Neuronal stem cell (in vitro differentiated cells): ENCODE measurements at regions not wholly inside any gene's neighbourhood (a gene's known extent, or its start where the extent isn't known, plus 50 kb on each side); places are given as distances from the start of the nearest gene placed in this dataset.
"Not testable (repeated sequence)": the region's sequence is repeated elsewhere in the genome, so short reads cannot be mapped to it uniquely, and the experiment has no call there.

Source experiments
- DNase-seq: peaks from one replicate; pipeline ENCODE4 v3.0.0-alpha.2; 2013; ENCODE audit warnings: low spot score
- H2AFZ ChIP-seq: one replicate; pipeline ENCODE4 v1.6.1; 2013; ENCODE audit warnings: mild to moderate bottlenecking, low read length, inconsistent platforms
- H2AK5ac ChIP-seq: 2 replicates; pipeline ENCODE4 v1.6.1; 2013; ENCODE audit warnings: low read depth, mild to moderate bottlenecking, inconsistent platforms, low read length, moderate library complexity, mixed read lengths
- H2BK120ac ChIP-seq: 2 replicates; pipeline ENCODE4 v1.6.1; 2013; ENCODE audit warnings: low read depth, mild to moderate bottlenecking, inconsistent platforms, low read length, moderate library complexity, mixed read lengths
- H2BK12ac ChIP-seq: one replicate; pipeline ENCODE4 v1.6.1; 2013; ENCODE audit warnings: low read length, inconsistent platforms
- H2BK15ac ChIP-seq: 2 replicates; pipeline ENCODE4 v1.6.1; 2013; ENCODE audit warnings: mild to moderate bottlenecking, low read length, inconsistent platforms, mixed read lengths
- H2BK5ac ChIP-seq: one replicate; pipeline ENCODE4 v1.6.1; 2013; ENCODE audit warnings: inconsistent platforms, mild to moderate bottlenecking, low read length, moderate library complexity
- H3K14ac ChIP-seq: one replicate; pipeline ENCODE4 v1.6.1; 2013; ENCODE audit warnings: low read length, inconsistent platforms
- H3K18ac ChIP-seq: 2 replicates; pipeline ENCODE4 v1.6.1; 2013; ENCODE audit warnings: low read length, inconsistent platforms
- H3K23ac ChIP-seq: 2 replicates; pipeline ENCODE4 v1.6.1; 2013; ENCODE audit warnings: low read depth, mild to moderate bottlenecking, mixed read lengths, low read length, inconsistent platforms; ENCODE audit not compliant: poor library complexity
- H3K27ac ChIP-seq: replicated peaks from 3 replicates; pipeline ENCODE4 v1.5.1; 2013; ENCODE audit warnings: low read length, inconsistent platforms
- H3K27me3 ChIP-seq, 3 experiments: 2 replicates each; pipeline ENCODE4 v1.6.1; 2013; ENCODE audit warnings: low read length in 3 of 3, mild to moderate bottlenecking in 2 of 3, inconsistent platforms in 1 of 3, low read depth in 1 of 3, mixed read lengths in 1 of 3, moderate library complexity in 1 of 3; ENCODE audit not compliant: control insufficient read depth in 3 of 3, insufficient read depth in 3 of 3
- H3K36me3 ChIP-seq, 2 donors: replicated peaks in 1 of 2; 2 replicates each; pipeline ENCODE4 v1.6.1; 2013; ENCODE audit warnings: low read length in 2 of 2; ENCODE audit not compliant: control insufficient read depth in 2 of 2, insufficient read depth in 2 of 2
- H3K4ac ChIP-seq: 2 replicates; pipeline ENCODE4 v1.6.1; 2013; ENCODE audit warnings: inconsistent platforms, mild to moderate bottlenecking, low read length, moderate library complexity
- H3K4me1 ChIP-seq, 2 donors: 1 replicate in 1 of 2; 2 replicates in 1 of 2; pipeline ENCODE4 v1.6.1; 2013; ENCODE audit warnings: low read length in 2 of 2, low read depth in 1 of 2; ENCODE audit not compliant: control insufficient read depth in 2 of 2, insufficient read depth in 1 of 2
- H3K4me2 ChIP-seq: one replicate; pipeline ENCODE4 v1.6.1; 2013; ENCODE audit warnings: mild to moderate bottlenecking, low read length, inconsistent platforms; ENCODE audit not compliant: insufficient read depth, poor library complexity, severe bottlenecking
- H3K4me3 ChIP-seq, 2 donors: 2 replicates each; pipeline ENCODE4 v1.5.1; 2013; ENCODE audit warnings: low read length in 2 of 2, mild to moderate bottlenecking in 2 of 2, inconsistent platforms in 1 of 2, moderate library complexity in 1 of 2
- H3K79me1 ChIP-seq: one replicate; pipeline ENCODE4 v1.6.1; 2013; ENCODE audit warnings: low read depth, mild to moderate bottlenecking, inconsistent platforms, low read length, moderate library complexity
- H3K9ac ChIP-seq: one replicate; pipeline ENCODE4 v1.6.1; 2013; ENCODE audit warnings: mild to moderate bottlenecking, low read depth, low read length, inconsistent platforms; ENCODE audit not compliant: poor library complexity
- H3K9me3 ChIP-seq, 2 donors: replicated peaks in 1 of 2; 2 replicates each; pipeline versions ENCODE3 to v1.6.1; 2013; ENCODE audit warnings: low read length in 2 of 2, mild to moderate bottlenecking in 2 of 2, inconsistent platforms in 1 of 2, low read depth in 1 of 2, mixed read lengths in 1 of 2, moderate library complexity in 1 of 2; ENCODE audit not compliant: control insufficient read depth in 2 of 2, insufficient read depth in 1 of 2
- H4K8ac ChIP-seq: one replicate; pipeline ENCODE4 v1.6.1; 2013; ENCODE audit warnings: low read depth, mild to moderate bottlenecking, inconsistent platforms, low read length, moderate library complexity
- H4K91ac ChIP-seq: one replicate; pipeline ENCODE4 v1.6.1; 2013; ENCODE audit warnings: low read length, low read depth, mild to moderate bottlenecking, inconsistent platforms; ENCODE audit not compliant: poor library complexity
- WGBS, 2 donors: extraction: QIAGEN DNeasy Blood & Tissue Kit; methylation state at CpG; one replicate each; pipeline ENCODE4 v1.1.7; 2013; ENCODE audit warnings: missing lambda C conversion rate in 2 of 2, mixed read lengths in 1 of 2; ENCODE audit not compliant: insufficient read length in 2 of 2, insufficient replicate concordance in 1 of 2; ENCODE audit errors: extremely low coverage in 2 of 2; 5-methylcytosine and 5-hydroxymethylcytosine counted together

DNA sequence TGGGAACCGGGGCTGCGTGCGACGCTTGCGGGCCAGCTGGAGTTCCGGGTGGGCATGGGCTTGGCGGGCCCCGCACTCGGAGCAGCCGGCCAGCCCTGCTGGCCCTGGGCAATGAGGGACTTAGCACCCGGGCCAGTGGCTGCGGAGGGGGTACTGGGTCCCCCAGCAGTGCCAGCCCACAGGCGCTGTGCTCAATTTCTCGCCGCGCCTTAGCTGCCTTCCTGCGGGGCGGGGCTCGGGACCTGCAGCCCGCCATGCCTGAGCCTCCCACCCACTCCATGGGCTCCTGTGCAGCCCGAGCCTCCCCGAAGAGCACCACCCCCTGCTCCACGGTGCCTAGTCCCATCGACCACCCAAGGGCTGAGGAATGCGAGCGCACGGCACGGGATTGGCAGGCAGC lies 63.8 kb downstream of the PLXNA1 start:
- not testable (repeated sequence) for H3K23ac ChIP-seq, H3K27me3 ChIP-seq, H3K14ac ChIP-seq, H2AK5ac ChIP-seq, H3K9ac ChIP-seq, DNase-seq, H2BK15ac ChIP-seq, H3K18ac ChIP-seq, H2AFZ ChIP-seq, H2BK5ac ChIP-seq, H3K36me3 ChIP-seq, H3K79me1 ChIP-seq, H3K4ac ChIP-seq, H3K4me3 ChIP-seq, H3K4me2 ChIP-seq, H2BK12ac ChIP-seq, H4K91ac ChIP-seq, H2BK120ac ChIP-seq, H3K27ac ChIP-seq, H4K8ac ChIP-seq
- H3K4me1 ChIP-seq = peaks cover 0 to 14% of the 10 kb centered on the region in 2 donors
- H3K9me3 ChIP-seq = peaks cover 5 to 11% of the 10 kb centered on the region in 2 donors
- no CpG with 5 or more reads among the region's 28 CpGs for WGBS, 2 donors

DNA sequence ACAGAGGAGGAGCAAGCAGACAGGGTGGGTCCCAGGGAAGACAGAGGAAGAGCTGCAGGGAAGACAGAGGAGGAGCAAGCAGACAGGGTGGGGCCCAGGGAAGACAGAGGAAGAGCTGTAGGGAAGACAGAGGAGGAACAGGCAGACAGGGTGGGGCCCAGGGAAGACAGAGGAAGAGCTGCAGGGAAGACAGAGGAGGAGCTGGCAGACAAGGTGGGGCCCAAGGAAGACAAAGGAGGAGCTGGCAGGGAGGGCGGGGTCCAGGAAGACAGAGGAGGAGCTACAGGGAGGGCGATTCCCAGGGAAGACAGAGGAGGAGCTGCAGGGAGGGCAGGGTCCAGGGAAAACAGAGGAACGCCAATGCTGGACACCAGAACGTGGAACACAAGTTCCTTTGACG lies 66.5 kb downstream of the PLXNA1 start:
- no peak overlapping the region for H3K4me2 ChIP-seq
- no peak overlapping the region for H3K27ac ChIP-seq
- H2BK5ac ChIP-seq = no peak overlapping the region
- peaks cover 0 to 1% of the 10 kb centered on the region in 2 donors for H3K4me1 ChIP-seq
- H3K36me3 ChIP-seq = no peaks in the 10 kb centered on the region
- no peak for DNase-seq
- H3K23ac ChIP-seq = no peak overlapping the region
- H3K9me3 ChIP-seq = peaks cover 3 to 11% of the 10 kb centered on the region in 2 donors
- no peak overlapping the region for H3K18ac ChIP-seq
- no peak overlapping the region for H4K91ac ChIP-seq
- no peak overlapping the region for H2BK12ac ChIP-seq
- no peak overlapping the region for H2BK120ac ChIP-seq
- no peak overlapping the region for H3K4ac ChIP-seq
- no peak overlapping the region for H3K14ac ChIP-seq
- no peak overlapping the region for H3K4me3 ChIP-seq
- H3K79me1 ChIP-seq = no peaks in the 10 kb centered on the region
- H2BK15ac ChIP-seq = no peak overlapping the region
- H3K9ac ChIP-seq = no peak overlapping the region
- WGBS, 2 donors = no CpG with 5 or more reads among the region's 5 CpGs
- H4K8ac ChIP-seq = no peak overlapping the region
- no peak overlapping the region for H2AFZ ChIP-seq
- H2AK5ac ChIP-seq = peak overlapping the region; percentile 38
- no peaks in the 10 kb centered on the region for H3K27me3 ChIP-seq

DNA sequence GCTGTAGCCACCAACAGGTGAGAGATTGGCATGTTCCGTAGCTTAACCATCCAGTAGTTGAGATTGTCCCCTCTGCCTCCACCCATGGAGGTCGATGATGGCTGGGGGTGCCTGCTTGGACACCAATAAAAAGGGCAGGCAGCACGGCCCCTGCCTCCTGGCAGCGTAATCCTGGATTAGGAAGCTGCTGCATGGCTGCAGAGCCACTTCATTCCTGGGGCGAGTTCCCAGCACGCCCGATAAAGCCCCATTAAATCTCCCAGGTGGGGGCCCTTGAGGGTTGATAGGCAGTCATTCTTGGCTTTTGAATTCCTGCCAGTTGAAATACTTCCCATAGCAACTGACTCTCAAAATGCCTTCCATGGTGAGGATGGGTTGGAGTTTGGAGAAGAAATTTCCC lies 67.8 kb downstream of the PLXNA1 start:
- no peak overlapping the region for H4K8ac ChIP-seq
- no peak overlapping the region for H2AK5ac ChIP-seq
- no peak overlapping the region for H3K4me3 ChIP-seq
- no peak overlapping the region for H3K23ac ChIP-seq
- H3K79me1 ChIP-seq = no peaks in the 10 kb centered on the region
- H3K4me1 ChIP-seq = peaks cover 0 to 1% of the 10 kb centered on the region in 2 donors
- no peak overlapping the region for H2AFZ ChIP-seq
- H4K91ac ChIP-seq = no peak overlapping the region
- H2BK5ac ChIP-seq = no peak overlapping the region
- no peak overlapping the region for H3K14ac ChIP-seq
- no peak overlapping the region for H3K18ac ChIP-seq
- H3K9ac ChIP-seq = no peak overlapping the region
- no peaks in the 10 kb centered on the region for H3K36me3 ChIP-seq
- no peak overlapping the region for H2BK120ac ChIP-seq
- no peak for DNase-seq
- H2BK12ac ChIP-seq = no peak overlapping the region
- H3K9me3 ChIP-seq = peaks cover 3 to 11% of the 10 kb centered on the region in 2 donors
- no CpG with 5 or more reads among the region's 7 CpGs for WGBS, 2 donors
- no peak overlapping the region for H3K4me2 ChIP-seq
- H2BK15ac ChIP-seq = no peak overlapping the region
- no peaks in the 10 kb centered on the region for H3K27me3 ChIP-seq
- no peak overlapping the region for H3K4ac ChIP-seq
- H3K27ac ChIP-seq = no peak overlapping the region

DNA sequence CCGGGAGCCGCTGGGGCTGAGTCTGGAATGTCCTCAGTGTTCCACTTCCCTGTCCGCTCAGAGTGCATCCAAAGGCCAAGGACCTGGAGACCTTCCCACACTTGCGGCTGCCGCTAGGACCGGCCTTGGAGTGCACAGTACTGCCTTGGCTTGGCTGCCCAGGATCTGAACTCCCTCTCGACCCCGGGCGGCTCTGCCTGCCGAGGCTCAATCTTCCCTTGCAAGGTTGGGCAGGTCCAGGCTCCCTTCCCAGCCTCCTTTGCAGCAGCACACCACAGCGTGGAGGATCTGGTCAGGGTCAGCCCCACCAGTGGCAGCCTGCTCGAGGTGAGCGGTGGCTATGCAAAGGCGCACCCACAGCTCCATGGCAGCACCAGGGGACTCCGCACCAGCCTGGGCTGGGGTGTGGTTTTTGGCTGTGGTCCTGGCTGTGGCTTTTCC lies 69.2 kb downstream of the PLXNA1 start:
- Histone ChIP-seq H3K79me1 (no peaks in the 10 kb centered on the region), H2BK15ac (peak overlapping the region; percentile 4), H3K14ac (no peak overlapping the region), H3K4me2 (no peak overlapping the region), H3K4ac (no peak overlapping the region), H3K9ac (no peak overlapping the region), H4K8ac (no peak overlapping the region), H2BK5ac (peak overlapping the region; percentile 21), H3K23ac (no peak overlapping the region), H2BK120ac (no peak overlapping the region), H3K18ac (no peak overlapping the region), H2AK5ac (no peak overlapping the region), H3K27me3 (no peaks in the 10 kb centered on the region), H2AFZ (no peak overlapping the region), H2BK12ac (no peak overlapping the region), H3K36me3 (no peaks in the 10 kb centered on the region), H3K27ac (no peak overlapping the region), H4K91ac (no peak overlapping the region), H3K9me3 (peaks cover 3 to 16% of the 10 kb centered on the region in 2 donors), H3K4me1 (peaks cover 0 to 1% of the 10 kb centered on the region in 2 donors), H3K4me3 (no peak overlapping the region)
- no CpG with 5 or more reads among the region's 15 CpGs for WGBS, 2 donors
- no peak for DNase-seq
